PC-9 (cell line): ENCODE measurements at regions not wholly inside any gene's neighbourhood (a gene's known extent, or its start where the extent isn't known, plus 50 kb on each side); places are given as distances from the start of the nearest gene placed in this dataset.

Experiments used
- BruUV-seq: library from RNA; stranded (reverse); fragments of 400-500 nt; replicated peaks from 2 replicates; lab custom pipeline; 2021; lab: Mats Ljungman, UMichigan
- CTCF ChIA-PET: fragments of 300-600 bp; sonication (Branson Sonifier 250); formaldehyde crosslinking; loops from one replicate; lab custom pipeline; 2022; ENCODE audit warnings: antibody characterized with exemption; lab: Charles Lee
- POLR2A ChIA-PET: fragments of 300-600 bp; sonication (Branson Sonifier 250); formaldehyde crosslinking; loops from one replicate; lab custom pipeline; 2022; ENCODE audit warnings: antibody characterized with exemption; ENCODE audit not compliant: unreplicated experiment; lab: Charles Lee
- DNase-seq, 2 experiments: peaks; one replicate each; pipeline versions ENCODE4 v3.0.0 to v3.0.0-alpha.2; 2015 to 2022; ENCODE audit warnings: mixed read lengths in 1 of 2
- H2AFZ ChIP-seq: fragments of 200-600 bp; sonication (generic); 2 replicates; pipeline ENCODE4 v1.8.1; 2017; ENCODE audit warnings: antibody characterized with exemption
- H3F3A ChIP-seq: fragments of 200-600 bp; sonication (generic); 2 replicates; pipeline ENCODE4 v1.8.1; 2017; ENCODE audit warnings: antibody characterized with exemption, mild to moderate bottlenecking, low read depth; ENCODE audit not compliant: insufficient read depth
- H3K27ac ChIP-seq: fragments of 200-600 bp; sonication (generic); 2 replicates; pipeline ENCODE4 v1.6.1; 2016; ENCODE audit warnings: mixed run types
- H3K27me3 ChIP-seq: fragments of 200-600 bp; sonication (generic); 2 replicates; pipeline ENCODE4 v1.6.1; 2016; ENCODE audit warnings: low read depth, mixed run types; ENCODE audit not compliant: insufficient read depth
- H3K36me3 ChIP-seq: fragments of 200-600 bp; sonication (generic); 2 replicates; pipeline ENCODE4 v1.6.1; 2016; ENCODE audit warnings: low read depth, mixed run types
- H3K4me1 ChIP-seq: fragments of 200-600 bp; sonication (generic); replicated peaks from 2 replicates; pipeline ENCODE4 v1.6.1; 2016; ENCODE audit warnings: mixed run types; ENCODE audit not compliant: insufficient read depth
- H3K4me2 ChIP-seq: fragments of 200-600 bp; sonication (generic); 2 replicates; pipeline ENCODE4 v1.6.1; 2017; ENCODE audit warnings: mixed run types
- H3K4me3 ChIP-seq: fragments of 200-600 bp; sonication (generic); 2 replicates; pipeline ENCODE4 v1.6.1; 2016; ENCODE audit warnings: mixed run types
- H3K79me2 ChIP-seq: fragments of 200-600 bp; sonication (generic); 2 replicates; pipeline ENCODE4 v1.6.1; 2017; ENCODE audit warnings: low read depth, mixed run types
- H3K9me2 ChIP-seq: fragments of 200-600 bp; sonication (generic); 2 replicates; pipeline ENCODE4 v1.8.1; 2017; ENCODE audit warnings: mild to moderate bottlenecking; ENCODE audit not compliant: insufficient read depth
- H3K9me3 ChIP-seq: fragments of 200-600 bp; sonication (generic); 2 replicates; pipeline ENCODE4 v1.8.1; 2016; ENCODE audit warnings: low read depth; ENCODE audit not compliant: insufficient read depth
- H4K20me1 ChIP-seq: fragments of 200-600 bp; sonication (generic); 2 replicates; pipeline ENCODE4 v1.8.1; 2017; ENCODE audit not compliant: insufficient read depth
- EZH2 ChIP-seq: fragments of 200-600 bp; sonication (generic); IDR thresholded peaks from 2 replicates; pipeline ENCODE4 v1.8.0; 2017; ENCODE audit warnings: antibody characterized with exemption, low read depth
- intact Hi-C: fragments of 100-400 bp; cut with micrococcal nuclease; formaldehyde crosslinking; loops from one replicate; pipeline ENCODE4 v1.10.0; 2022; ENCODE audit not compliant: unreplicated experiment
- TF ChIP-seq, protein P1 (sequence below): fragments of 200-600 bp; sonication (generic); conservative IDR thresholded peaks from 2 replicates; pipeline ENCODE4 v1.6.1; 2017; ENCODE audit warnings: mixed run types, antibody characterized with exemption, mild to moderate bottlenecking, moderate library complexity

DNA sequence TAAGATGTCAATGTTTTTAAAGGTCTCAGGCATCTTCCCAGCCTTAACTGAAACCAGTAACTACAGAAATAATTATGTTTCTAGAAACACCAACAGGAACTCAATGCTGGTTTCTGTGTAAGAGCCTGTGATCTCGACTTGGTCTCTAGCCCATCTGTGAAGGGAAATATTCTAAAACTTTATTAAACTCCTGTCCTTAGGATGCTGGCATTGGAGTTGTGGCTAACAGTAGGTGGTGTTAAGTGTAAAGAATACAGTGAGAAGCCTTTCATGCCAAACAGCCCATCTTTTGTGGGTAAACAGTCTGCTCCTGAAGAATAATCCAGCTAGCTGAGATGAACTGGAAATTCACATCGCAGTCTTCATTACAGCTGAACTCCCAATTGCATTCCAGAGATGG is 133.2 kb downstream of the ADAMTS15 start:
- ChIA-PET POLR2A (no interaction called here), CTCF (no interaction called here)
- Histone ChIP-seq H3F3A (peaks cover 15% of the 10 kb centered on the region), H3K27ac (peak overlapping the region; percentile 82), H3K9me3 (0 out of 2 replicates have a peak, but pooled peaks cover 4% of the 10 kb centered on the region), H3K79me2 (no peaks in the 10 kb centered on the region), H4K20me1 (no peaks in the 10 kb centered on the region), H3K36me3 (no peaks in the 10 kb centered on the region), H3K4me3 (no peak overlapping the region), H3K4me1 (peaks cover 18% of the 10 kb centered on the region), H3K4me2 (peak overlapping the region; percentile 41; the same call in 1 of the 2 replicates), H2AFZ (no peak overlapping the region), H3K27me3 (no peaks in the 10 kb centered on the region), H3K9me2 (no peaks in the 10 kb centered on the region)
- DNase-seq: no peak
- TF ChIP-seq, protein P1, sequence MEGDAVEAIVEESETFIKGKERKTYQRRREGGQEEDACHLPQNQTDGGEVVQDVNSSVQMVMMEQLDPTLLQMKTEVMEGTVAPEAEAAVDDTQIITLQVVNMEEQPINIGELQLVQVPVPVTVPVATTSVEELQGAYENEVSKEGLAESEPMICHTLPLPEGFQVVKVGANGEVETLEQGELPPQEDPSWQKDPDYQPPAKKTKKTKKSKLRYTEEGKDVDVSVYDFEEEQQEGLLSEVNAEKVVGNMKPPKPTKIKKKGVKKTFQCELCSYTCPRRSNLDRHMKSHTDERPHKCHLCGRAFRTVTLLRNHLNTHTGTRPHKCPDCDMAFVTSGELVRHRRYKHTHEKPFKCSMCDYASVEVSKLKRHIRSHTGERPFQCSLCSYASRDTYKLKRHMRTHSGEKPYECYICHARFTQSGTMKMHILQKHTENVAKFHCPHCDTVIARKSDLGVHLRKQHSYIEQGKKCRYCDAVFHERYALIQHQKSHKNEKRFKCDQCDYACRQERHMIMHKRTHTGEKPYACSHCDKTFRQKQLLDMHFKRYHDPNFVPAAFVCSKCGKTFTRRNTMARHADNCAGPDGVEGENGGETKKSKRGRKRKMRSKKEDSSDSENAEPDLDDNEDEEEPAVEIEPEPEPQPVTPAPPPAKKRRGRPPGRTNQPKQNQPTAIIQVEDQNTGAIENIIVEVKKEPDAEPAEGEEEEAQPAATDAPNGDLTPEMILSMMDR: no peak
- no peak for TF ChIP-seq EZH2
- intact Hi-C loops: loop anchor here (10.0 kb wide), 1 partner anchor 147 kb away; no protein-coding TSS in a partner anchor
- no TSS peak for BruUV-seq

DNA sequence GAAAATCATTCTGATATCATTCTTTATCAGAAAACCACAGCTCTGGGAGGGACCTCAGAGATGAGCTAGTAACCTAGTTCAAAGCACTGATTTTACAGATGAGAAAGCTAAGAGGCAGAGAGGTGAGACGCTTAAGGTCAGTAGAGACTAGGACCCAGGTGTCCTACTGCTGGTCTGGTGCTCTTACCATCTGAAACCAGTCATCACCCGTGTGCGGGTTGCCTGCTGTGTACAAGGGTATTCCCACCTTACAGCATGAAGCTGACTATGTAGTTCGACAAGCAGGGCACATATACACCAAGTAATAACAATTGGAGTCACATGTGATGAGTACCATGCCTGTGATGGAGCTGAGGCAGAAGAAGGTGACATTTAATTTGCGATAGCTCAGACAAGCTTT is 133.7 kb downstream of the ADAMTS15 start:
- H3K27me3 ChIP-seq: no peaks in the 10 kb centered on the region
- TF ChIP-seq EZH2: no peak
- TF ChIP-seq, protein P1: no peak
- H3K4me3 ChIP-seq: no peak overlapping the region
- intact Hi-C loops: loop anchor here (10.0 kb wide), 1 partner anchor 147 kb away; no protein-coding TSS in a partner anchor
- H2AFZ ChIP-seq: no peak overlapping the region
- 0 out of 2 replicates have a peak, but pooled peaks cover 4% of the 10 kb centered on the region for H3K9me3 ChIP-seq
- ChIA-PET CTCF (no interaction called here), POLR2A (no interaction called here)
- H3K79me2 ChIP-seq: no peaks in the 10 kb centered on the region
- H3K4me1 ChIP-seq: peaks cover 18% of the 10 kb centered on the region
- H3K9me2 ChIP-seq: no peaks in the 10 kb centered on the region
- no TSS peak for BruUV-seq
- H3K36me3 ChIP-seq: no peaks in the 10 kb centered on the region
- no peaks in the 10 kb centered on the region for H4K20me1 ChIP-seq
- peaks cover 15% of the 10 kb centered on the region for H3F3A ChIP-seq
- no peak for DNase-seq
- H3K27ac ChIP-seq: no peak overlapping the region
- H3K4me2 ChIP-seq: 0 out of 2 replicates have a peak overlapping the region, but pooled peaks have one; percentile 41

- no peaks in the 10 kb centered on the region for H3K27me3 ChIP-seq
- 0 out of 2 replicates have a peak, but pooled peaks cover 4% of the 10 kb centered on the region for H3K9me3 ChIP-seq
- no peak overlapping the region for H3K4me3 ChIP-seq
- no TSS peak for BruUV-seq
- intact Hi-C loops: loop anchor here (10.0 kb wide), 1 partner anchor 148 kb away; no protein-coding TSS in a partner anchor
- no peaks in the 10 kb centered on the region for H3K9me2 ChIP-seq
- no peaks in the 10 kb centered on the region for H3K79me2 ChIP-seq
- H4K20me1 ChIP-seq: no peaks in the 10 kb centered on the region
- H3K27ac ChIP-seq: no peak overlapping the region
- TF ChIP-seq, protein P1: no peak
- no peak for TF ChIP-seq EZH2
- peaks cover 18% of the 10 kb centered on the region for H3K4me1 ChIP-seq
- CTCF ChIA-PET: no interaction called here
- POLR2A ChIA-PET: no interaction called here
- no peak overlapping the region for H2AFZ ChIP-seq
- no peak overlapping the region for H3K4me2 ChIP-seq
- no peaks in the 10 kb centered on the region for H3K36me3 ChIP-seq
- peaks cover 15% of the 10 kb centered on the region for H3F3A ChIP-seq
- DNase-seq: no peak
Measured at GRCh38 chr11:130582981-130583380, 134.5 kb downstream of the ADAMTS15 start.
